AG04449 (cell line): ENCODE measurements at regions not wholly inside any gene's neighbourhood (a gene's known extent, or its start where the extent isn't known, plus 50 kb on each side); places are given as distances from the start of the nearest gene placed in this dataset.

Experiments
- CTCF ChIA-PET: fragments of 350-600 bp; formaldehyde crosslinking; extraction: SDS; loops from one replicate; lab custom pipeline; 2021; ENCODE audit warnings: antibody characterized with exemption; lab: Yijun Ruan, JAX
- POLR2A ChIA-PET: fragments of 400-600, 350-600 bp; formaldehyde crosslinking; extraction: SDS; loops from one replicate; lab custom pipeline; 2020; ENCODE audit warnings: antibody characterized with exemption, inconsistent platforms; lab: Yijun Ruan, JAX
- DNase-seq: peaks from one replicate; pipeline ENCODE4 v3.0.0-alpha.2; 2010; ENCODE audit warnings: low read depth, low spot score
- H3K4me3 ChIP-seq: 2 replicates; pipeline ENCODE4 v1.5.1; 2011; ENCODE audit warnings: low read depth, mild to moderate bottlenecking, control low read depth, low read length
- CTCF ChIP-seq: IDR thresholded peaks from one replicate; pipeline ENCODE4 v1.5.1; 2011; ENCODE audit warnings: mild to moderate bottlenecking, moderate library complexity, low read length, control low read depth, inconsistent platforms; ENCODE audit not compliant: insufficient read depth; ENCODE audit errors: missing control alignments

- no peak overlapping the region for H3K4me3 ChIP-seq
- DNase-seq = no peak
- no peak for TF ChIP-seq CTCF
- CTCF ChIA-PET = no interaction called here
- POLR2A ChIA-PET = no interaction called here
Measured at GRCh38 chr7:19235680-19236079, 90.5 kb upstream of the FERD3L start.

- ChIA-PET CTCF (interaction anchor here (1.0 kb wide), 1 partner anchor 10 kb away, joined by 3 read pairs; no protein-coding TSS in a partner anchor), POLR2A (no interaction called here)
- DNase-seq = no peak
- no peak overlapping the region for H3K4me3 ChIP-seq
- TF ChIP-seq CTCF = no peak
Measured at GRCh38 chr7:19224951-19225350, 79.7 kb upstream of the FERD3L start.

DNA sequence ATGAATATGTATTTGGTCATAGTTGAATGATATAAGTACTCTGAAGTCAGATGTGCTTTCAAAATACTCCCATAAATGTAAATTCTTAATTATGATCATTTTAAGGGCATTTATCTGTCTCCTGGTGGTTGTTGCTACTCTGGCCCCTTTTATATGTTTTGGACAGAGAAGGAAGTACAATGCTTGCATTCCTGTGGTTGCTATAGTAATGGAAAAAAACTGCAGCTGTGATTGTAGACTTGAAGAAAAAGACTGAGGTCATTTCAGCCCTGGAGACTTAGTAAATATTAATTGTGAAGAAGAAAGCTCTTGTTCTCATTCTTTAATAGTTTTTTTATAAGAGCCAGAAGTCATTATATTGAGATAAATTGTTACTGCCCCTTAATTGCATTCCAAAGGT is 70.2 kb upstream of the FERD3L start:
- H3K4me3 ChIP-seq = no peak overlapping the region
- ChIA-PET CTCF (no interaction called here), POLR2A (no interaction called here)
- DNase-seq = peak; percentile 53
- TF ChIP-seq CTCF = no peak

- TF ChIP-seq CTCF = no peak
- no peak overlapping the region for H3K4me3 ChIP-seq
- DNase-seq = no peak
- ChIA-PET CTCF (no interaction called here), POLR2A (no interaction called here)
Measured at GRCh38 chr7:19213746-19214145, 68.5 kb upstream of the FERD3L start.

- CTCF ChIA-PET = interaction anchor here (1.1 kb wide), 1 partner anchor 281 kb away, joined by 3 read pairs; no protein-coding TSS in a partner anchor
- no peak for DNase-seq
- no peak for TF ChIP-seq CTCF
Measured at GRCh38 chr7:19210893-19211413, 65.7 kb upstream of the FERD3L start.

DNA sequence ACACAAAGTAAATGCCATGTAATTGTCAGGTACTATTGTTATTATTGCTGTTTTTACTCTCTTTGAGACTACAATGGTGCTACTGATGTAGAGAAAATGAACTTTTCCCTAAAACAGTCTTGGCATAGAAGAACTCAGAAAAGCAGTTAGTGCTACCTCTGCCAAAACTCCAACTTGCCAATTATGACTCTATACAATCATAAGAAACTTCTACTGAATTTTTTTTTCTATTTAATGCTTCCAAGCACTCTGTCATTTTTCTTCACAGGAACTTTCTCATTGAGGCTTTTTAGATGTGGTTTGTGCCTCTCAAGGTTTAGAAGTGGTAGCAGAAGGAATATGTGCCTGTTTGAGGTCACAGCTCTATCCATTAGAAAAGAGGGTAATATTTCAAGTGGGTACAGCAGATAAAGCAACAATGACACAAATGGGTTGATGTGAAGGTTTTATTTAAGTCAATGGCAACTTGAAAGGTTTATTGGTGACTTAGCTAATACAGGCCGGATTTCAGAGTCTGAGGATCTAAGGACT is 64.0 kb upstream of the FERD3L start:
- no peak overlapping the region for H3K4me3 ChIP-seq

More at GRCh38 chr7:19210893-19211413, 65.7 kb upstream of the FERD3L start:
- POLR2A ChIA-PET = no interaction called here
- no peak overlapping the region for H3K4me3 ChIP-seq

More for the DNA sequence above, 64.0 kb upstream of the FERD3L start:
- TF ChIP-seq CTCF = no peak
- CTCF ChIA-PET = no interaction called here
- POLR2A ChIA-PET = no interaction called here
- no peak for DNase-seq
